HPDE6-E6E7 (cell line): ENCODE measurements at regions not wholly inside any gene's neighbourhood (a gene's known extent, or its start where the extent isn't known, plus 50 kb on each side); places are given as distances from the start of the nearest gene placed in this dataset.
"Not testable (repeated sequence)": the region's sequence is repeated elsewhere in the genome, so short reads cannot be mapped to it uniquely, and the experiment has no call there.

Experiments
- DNase-seq: peaks from one replicate; pipeline ENCODE4 v3.0.0; 2011; ENCODE audit warnings: missing footprints; ENCODE audit errors: extremely low spot score

DNA sequence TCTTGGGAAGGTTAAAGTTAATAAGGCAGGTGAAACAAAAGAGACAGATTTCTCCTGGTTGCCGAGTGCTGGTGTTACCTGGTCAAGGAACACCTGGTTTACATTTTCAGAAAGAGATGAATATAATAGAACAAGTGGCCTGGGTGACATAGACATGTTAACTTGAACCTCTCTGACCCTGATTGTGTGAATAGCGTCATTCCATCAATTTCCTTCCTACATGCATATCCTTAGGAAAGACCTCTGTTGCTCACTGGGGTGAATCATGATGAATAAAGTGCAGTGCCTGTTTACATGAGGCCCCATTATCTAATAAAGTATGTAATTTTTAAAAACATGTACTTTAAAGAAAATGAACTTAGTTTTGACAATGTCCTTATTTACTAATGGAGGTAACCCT lies 1822.9 kb upstream of the FLRT2 start:
- DNase-seq: peak; percentile 3

DNA sequence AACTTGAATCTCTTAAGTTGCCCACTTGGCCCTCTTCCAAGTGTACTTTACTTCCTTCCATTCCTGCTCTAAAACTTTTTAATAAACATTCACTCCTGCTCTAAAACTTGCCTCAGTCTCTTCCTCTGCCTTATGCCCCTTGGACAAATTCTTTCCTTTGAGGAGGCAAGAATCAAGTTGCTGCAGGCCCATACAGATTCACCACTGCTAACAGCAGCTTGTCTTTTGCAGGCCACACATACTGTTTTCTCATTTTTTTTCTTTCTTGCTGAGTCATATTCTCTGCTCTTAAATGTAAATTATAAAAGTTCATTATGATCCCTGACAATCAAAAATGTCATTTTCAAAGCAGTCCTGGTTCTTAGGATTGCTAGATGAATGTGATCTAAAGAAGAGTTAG lies 1820.8 kb upstream of the FLRT2 start:
- DNase-seq: no peak

DNA sequence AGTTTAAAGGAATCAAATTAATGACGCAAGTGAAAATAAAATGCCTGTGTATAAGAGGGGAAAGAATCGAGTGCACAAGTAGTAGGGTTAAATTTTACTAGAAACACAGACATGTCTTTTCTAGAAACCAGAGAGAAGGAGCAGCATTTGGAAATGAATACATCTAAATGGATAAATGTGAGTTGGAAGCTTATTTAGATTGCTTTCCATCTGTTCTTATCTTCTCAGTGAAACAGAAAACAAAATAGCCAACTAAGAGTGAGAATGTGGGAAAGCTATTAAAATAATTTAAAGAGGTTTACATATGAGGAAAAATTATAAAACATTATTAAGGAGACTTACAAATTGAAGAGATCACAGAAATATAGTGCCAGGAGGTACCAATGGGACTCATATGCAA lies 1818.9 kb upstream of the FLRT2 start:
- no peak for DNase-seq

DNA sequence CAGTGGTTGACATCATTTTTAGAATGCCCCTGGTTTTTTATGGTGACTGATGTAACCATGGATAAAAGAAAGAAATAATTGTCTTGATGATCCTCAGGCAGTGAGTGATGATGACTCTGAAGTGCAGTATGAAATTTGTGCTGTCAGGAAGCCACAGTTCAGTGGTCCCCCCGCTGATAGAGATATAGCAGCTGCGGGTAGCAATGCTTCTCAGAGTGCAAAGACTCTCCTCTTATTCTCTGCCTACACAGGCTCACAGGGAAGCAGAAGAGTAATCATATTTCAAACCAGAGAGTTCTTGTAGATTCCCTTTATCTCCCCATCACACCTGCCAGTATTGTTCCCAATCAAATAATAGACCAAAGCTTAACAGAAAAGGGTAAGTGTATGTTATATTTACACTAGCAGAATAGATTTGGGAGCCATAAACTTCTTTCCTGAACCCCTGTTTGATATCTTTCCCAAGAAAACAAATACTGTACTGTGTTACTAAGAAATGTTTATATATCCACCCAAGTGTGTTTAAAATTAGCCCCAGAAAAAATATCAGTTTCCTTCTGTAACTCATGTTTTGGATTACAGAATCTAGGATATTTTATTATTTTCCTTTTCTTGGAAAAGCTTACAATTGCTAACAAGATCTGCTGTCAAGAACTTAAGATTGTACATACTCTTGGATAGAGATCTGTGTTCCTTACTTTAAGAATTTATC lies 1817.4 kb upstream of the FLRT2 start:
- DNase-seq: no peak

DNA sequence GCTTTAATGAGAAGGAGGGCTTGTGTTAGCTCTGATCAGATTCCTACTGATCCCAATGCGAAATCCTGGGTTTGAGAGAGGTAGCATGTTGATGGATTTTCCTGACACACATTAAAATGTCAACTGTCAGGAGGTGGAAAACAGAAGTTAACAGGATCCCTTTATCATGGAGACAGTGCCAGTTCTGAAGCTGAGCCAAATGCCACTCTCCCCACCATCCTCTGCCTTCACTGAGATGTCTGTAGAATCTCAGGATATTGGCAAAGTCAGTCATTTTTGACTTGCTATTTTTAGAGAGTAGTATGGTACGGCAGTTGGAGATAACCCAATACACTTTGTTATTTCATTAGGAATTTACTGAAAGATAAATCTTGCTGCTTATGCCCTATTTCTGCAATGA lies 1816.2 kb upstream of the FLRT2 start:
- no peak for DNase-seq

DNA sequence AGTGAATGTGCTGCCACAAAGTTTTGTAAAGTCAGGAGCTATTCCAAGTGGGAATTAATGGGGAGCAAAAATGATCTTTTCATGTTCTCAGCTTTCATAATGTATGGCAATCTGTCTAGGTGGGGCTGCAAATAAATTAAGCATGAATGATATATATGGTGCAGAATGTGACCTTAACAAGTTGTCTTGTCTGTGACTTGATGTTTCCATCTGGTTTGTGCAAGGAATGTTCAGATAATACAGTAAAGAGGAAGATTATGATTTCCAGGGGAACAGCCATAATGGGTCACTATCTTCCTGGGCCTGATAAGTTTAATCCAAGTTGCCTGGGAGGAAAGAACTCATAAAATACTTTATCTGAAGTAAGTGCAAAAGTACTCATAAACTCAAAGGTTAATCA lies 1815.8 kb upstream of the FLRT2 start:
- no peak for DNase-seq

DNA sequence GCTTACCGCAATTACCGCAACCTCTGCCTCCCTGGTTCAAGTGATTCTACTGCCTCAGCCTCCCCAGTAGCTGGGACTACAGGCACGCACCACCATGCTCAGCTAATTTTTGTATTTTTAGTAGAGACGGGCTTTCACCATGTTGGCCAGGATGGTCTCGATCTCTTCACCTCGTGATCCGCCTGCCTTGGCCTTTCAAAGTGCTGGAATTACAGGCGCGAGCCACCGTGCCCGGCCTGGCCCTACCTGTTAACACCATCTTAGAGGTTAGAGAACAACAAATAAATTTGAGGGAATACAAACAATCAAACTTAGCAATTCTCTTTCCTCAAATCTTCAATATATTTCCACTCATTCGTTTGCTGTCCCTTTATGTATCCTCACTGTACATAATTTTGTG lies 1810.5 kb upstream of the FLRT2 start:
- not testable (repeated sequence) for DNase-seq

DNA sequence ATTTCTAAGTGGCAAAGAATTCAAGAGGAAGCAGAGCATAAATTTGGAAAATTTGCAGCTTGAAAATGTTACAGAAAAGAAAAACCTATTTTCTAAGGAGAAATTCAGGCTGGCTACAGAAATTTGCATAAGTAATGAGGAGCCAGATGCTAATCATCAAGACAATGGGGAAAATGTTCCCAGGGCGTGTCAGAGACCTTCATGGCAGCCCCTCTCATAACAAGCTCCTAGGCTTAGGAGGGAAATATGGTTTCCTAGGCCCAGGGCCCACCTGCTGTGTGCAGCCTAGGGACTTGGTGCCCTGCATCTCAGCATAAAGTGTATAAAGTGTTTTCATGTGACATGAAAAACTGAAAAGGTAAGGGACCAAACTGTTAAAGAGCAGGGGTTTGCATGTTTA lies 1796.3 kb upstream of the FLRT2 start:
- DNase-seq: no peak

DNA sequence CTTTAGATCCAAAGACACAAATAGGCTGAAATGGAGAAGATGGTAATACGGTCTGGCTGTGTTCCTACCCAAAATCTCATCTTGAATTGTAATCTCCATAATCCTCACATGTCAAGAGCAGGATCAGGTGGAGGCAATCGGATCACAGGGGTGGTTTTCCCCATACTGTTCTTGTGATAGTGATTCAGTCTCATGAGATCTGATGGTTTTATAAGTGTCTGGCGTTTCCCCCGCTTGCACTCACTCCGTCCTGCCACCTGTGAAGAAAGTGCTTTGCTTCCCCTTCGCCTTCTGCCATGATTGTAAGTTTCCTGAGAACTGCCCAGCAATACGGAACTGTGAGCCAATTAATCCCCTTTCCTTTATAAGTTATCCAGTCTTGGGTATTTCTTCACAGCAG lies 1795.5 kb upstream of the FLRT2 start:
- DNase-seq: no peak

DNA sequence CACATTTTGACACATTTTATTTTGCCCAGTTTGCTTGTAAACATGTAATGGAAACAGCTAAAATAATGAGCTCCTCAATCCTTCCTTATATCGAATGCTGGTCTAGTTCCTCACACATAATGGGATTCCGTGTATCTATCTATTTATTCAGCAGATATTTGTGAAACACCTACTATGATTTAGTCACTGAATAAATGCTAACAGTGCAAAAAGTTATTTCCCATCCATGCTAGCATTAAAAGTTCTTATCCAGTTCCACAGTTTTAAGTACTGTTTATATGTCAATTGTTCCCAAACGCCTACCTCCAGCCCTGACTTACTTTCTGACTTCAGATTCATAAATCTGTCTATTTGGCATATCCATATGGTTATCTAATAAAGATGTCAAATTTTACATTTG lies 1788.7 kb upstream of the FLRT2 start:
- no peak for DNase-seq

DNA sequence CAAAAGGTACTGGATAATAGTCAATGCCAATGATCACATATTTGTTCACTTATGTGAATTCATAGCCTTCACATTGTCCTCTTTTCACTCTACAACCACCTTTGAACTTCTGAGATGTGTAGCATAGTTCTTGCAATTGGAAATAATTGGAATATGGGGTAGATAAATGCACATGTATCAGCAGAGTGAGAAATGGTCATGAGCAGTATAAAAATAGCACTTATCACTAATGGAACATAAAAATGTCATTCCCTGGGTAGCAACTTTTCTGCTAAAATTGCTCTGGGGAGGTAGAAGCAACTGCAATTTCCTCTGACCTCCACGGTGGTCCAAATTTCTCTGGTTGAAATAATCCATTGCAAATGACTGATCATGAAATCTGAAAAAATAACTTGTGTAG lies 1785.7 kb upstream of the FLRT2 start:
- DNase-seq: no peak

DNA sequence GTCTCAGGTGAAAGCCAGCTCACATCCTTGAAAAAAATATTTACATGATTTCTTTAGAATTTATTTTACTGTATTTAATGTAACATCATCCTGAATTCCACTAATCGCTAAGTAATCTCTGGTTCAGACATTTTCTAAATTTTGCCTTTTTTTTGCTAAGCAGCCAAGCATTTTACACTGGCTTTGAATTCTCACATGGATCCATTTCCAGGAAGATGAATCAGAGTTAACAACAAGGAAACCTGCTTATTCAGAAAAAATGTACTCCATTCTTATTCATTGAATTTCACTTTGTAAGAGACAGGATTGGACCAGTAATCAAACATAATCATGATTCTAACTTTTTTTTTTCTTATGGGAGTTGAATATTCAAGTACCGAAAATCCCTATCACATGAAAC lies 1785.1 kb upstream of the FLRT2 start:
- DNase-seq: no peak

DNA sequence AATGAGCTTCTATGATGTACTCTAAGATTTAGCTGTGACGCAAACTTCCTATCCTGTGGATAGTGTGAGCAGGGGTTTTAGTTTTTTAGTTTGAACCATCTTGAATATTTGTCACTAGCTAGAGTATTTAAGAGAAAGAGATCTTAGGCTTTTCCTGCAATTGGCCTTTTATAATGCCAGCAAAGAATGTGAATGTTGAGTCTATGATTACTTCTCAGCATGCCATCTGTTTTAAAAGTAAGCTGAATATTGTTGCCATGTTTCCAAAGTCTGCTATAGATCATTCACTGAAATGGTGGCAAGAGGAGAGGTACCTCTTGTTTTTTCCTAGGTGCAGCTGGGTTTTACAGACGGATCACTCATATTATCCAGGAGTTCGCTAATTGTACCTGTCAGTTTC lies 1783.6 kb upstream of the FLRT2 start:
- DNase-seq: no peak

DNA sequence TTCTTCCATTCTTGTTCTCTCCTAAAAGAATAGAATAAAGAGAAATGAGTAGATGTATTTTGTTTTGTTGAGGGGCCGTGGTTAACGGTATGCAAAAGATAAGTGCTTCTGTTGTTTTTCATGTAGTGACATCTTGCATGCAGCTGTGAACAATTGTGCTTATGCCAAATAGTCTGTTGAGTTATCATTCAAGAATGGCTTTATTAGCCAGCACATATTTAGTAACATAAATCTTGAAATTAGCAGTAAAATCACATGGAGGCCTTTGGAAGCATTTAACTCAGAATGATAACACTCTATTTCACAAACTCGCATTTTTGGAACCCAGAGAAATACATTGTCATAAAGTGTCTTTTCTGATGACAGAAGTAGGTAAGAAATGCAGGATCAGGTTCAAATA lies 1772.0 kb upstream of the FLRT2 start:
- DNase-seq: no peak

DNA sequence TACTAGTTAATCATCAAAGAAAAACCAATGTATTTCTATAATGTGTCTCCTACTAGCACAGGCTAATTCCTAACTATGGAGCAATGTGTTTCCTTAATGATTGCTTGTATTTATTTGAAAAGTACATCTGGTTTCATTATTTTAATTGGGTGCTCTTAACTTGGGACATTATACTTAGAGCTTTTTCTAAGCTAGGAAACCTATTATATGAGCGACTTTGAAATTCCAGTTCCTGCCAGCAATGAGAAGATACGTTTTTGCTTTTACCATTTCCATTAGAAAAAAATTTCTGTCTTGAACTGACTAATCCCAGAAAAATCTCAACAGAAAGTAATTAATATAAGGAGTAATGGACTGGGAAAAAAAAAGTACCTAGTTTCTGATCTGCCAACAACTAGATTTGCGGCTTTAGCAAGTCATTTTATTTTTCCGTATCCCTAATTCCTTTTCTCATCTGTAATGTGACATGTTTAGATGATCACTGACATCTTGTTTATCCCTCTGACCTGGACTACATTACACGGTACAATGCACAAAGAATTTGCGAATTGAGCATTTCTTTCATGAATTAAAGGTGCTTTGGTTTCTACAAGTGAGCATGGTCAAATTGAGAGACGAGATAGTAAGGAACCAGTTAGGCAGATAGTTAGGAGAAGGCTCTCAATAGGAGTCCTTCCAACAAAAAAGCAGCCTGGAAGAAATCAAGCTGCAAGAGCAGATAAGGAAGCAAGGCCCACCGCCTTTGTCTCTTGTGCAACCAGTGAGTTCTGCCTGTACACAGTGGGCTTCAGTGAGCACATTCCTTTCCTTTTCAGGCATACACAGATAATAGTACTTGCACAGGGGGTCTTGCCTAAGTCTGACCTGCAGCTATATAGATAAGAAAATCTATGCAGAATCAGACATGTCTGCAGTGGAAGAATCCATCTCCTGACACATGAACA lies 1765.0 kb upstream of the FLRT2 start:
- no peak for DNase-seq

DNA sequence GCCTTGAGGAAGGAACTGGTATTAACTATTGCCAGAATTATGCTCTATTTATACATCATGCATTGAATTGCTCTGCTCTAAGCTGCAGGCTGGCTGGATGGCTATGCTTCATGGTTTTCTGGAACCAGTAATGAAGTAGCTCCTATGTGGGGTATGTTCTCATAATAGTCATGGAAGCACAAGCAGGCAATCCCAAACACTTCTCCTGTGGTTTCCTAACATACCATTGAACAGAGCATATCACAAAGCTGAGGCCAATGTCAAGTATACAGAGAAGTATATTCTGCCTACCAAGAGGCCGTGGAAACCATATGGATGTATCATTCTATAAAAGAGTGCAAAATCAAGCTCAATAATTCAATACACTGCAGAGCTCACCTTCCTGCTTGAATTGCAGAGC lies 1752.4 kb upstream of the FLRT2 start:
- DNase-seq: no peak

DNA sequence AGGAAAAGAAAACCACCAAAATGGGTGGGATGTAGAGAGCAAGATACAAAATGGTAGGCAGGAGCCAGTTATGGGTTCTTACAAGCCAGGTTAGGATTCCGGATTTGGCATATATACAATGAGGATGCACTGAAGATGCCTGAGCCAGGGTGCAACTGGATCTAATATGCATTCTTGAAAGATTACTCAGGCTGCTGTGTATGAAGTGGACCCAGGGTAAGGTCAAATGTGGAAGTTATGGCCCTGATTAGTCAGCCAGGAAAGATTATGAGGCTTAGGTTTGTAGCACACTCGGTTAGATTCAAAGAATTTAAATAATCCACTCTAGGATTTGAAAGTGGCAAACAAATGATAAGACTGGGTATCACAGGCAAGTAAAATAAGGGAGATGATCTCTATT lies 1750.7 kb upstream of the FLRT2 start:
- peak; percentile 10 for DNase-seq

DNA sequence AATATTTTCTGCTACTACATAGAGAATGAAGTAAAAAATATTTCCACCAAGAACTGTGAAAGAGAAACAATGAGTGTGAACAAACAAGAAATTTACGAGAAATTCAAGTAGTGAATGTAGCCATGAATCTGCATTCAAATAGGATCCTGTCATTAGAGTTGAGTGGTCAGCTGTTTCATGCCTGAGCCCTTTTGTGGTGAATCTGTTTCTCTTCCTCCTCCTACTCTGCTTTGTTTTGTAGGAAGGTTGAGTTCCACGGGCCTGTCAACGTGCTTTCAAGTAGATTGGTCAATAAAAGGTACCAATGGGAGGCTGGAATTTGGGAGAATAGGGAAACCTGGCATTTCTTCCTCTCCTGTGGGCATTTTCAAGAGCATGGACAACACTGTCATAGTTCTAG lies 1749.6 kb upstream of the FLRT2 start:
- DNase-seq: no peak

DNA sequence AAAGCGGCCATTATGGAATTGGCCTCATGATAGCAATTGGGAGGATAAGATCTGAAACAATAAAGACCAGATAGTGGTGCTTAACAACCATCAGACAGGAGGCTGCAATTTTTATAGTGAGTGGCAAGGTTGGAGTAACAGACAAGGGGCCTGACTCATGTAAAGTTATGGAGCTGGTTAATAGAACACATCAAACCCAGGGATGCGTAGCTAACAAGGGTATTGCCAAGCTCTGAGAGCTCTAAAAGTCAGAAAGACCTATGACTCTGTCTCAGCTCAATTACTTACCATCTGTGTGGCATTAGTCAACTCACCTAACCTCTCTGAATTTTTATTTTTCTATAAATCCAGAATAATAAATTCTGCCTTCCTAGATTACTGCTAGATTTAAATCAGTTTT lies 1731.5 kb upstream of the FLRT2 start:
- no peak for DNase-seq

DNA sequence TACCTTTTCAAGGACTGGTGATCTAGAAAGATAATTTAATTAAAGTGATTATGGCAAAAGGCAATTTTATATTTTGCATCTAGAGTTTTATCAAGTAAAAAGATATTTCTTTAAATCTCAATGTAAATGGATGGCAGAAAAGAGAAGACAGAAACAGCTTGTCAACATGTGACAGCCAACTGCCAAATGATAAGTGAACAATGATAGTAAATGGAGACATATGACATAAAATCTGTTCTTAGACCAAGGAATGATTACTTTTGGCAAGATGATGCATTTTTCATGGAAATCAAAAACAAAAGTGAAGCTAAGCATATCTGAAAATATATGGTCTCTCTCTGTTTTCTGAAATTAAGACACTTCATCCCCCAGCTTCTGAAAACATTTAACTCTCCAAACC lies 1730.7 kb upstream of the FLRT2 start:
- DNase-seq: no peak

DNA sequence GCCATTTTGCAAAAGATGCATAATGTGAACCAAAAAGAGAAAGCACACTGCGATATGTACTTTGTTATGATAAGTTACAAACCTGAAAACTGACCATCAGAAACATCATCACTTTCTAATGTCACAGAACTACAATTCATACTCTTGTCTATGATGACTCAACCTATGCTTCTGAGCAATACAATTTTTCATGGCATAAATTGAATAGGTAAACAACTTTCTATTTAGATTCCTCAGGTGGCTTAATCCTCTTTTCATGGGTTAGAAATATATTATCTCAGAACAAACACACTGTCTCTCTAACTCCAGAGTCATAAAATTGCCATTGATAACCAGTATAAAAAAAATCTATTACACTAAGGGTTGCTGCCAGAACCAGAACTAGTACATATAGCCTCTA lies 1715.0 kb upstream of the FLRT2 start:
- DNase-seq: no peak

DNA sequence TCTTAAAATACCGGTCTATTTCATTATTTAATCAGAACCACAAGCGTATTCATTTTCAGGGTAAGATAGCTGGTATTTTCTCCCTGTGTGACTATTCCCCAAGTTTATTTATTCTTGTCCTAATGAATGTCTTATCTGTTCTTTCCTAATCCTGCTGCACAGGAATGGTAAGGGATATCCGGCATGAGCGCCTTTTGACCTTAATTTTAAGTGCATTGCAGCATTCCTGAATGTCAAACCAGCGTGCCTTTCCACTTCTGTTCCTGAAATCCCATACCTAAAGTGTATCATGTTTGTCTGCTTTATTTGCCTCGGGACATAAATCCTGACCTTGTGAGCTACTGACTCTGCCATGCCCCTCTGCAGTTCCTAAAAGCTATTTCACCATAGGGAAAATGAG lies 1713.2 kb upstream of the FLRT2 start:
- DNase-seq: no peak

DNA sequence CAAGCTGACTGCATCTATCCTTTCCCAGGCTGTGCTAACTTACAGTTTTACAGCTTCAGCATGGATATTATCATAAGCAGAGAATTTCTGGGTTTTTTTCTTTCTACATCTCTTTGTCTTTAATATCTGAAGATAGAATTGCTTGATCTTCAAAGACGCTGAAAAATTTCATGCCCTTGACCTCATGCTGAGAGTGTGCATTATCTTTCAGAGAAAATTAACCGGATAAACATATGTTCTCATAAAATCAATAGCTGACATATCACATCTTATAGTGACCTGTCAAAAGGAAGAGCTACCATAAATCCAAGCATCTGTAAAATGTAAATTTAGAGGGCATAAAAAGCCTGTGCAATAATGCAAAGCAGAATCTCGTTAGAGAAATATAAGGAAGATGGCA lies 1704.1 kb upstream of the FLRT2 start:
- no peak for DNase-seq
